ENCODE measurements at regions not wholly inside any gene's neighbourhood (a gene's known extent, or its start where the extent isn't known, plus 50 kb on each side); places are given as distances from the start of the nearest gene placed in this dataset.

GRCh38 chr2:198340846-198341245 lies 536.5 kb downstream of the PLCL1 start:
- TF ChIP-seq POLR2A (IDR thresholded peaks at IDR 0.05) = no peak
- TF ChIP-seq, protein P1, sequence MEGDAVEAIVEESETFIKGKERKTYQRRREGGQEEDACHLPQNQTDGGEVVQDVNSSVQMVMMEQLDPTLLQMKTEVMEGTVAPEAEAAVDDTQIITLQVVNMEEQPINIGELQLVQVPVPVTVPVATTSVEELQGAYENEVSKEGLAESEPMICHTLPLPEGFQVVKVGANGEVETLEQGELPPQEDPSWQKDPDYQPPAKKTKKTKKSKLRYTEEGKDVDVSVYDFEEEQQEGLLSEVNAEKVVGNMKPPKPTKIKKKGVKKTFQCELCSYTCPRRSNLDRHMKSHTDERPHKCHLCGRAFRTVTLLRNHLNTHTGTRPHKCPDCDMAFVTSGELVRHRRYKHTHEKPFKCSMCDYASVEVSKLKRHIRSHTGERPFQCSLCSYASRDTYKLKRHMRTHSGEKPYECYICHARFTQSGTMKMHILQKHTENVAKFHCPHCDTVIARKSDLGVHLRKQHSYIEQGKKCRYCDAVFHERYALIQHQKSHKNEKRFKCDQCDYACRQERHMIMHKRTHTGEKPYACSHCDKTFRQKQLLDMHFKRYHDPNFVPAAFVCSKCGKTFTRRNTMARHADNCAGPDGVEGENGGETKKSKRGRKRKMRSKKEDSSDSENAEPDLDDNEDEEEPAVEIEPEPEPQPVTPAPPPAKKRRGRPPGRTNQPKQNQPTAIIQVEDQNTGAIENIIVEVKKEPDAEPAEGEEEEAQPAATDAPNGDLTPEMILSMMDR (IDR thresholded peaks at IDR 0.05 in 4 of 5, conservative IDR thresholded peaks at IDR 0.05 in 1 of 5) = no peak
- DNase-seq = no peak
- H3K9me3 ChIP-seq = no peaks in the 10 kb centered on the region
- no peak for ATAC-seq
- H3K27ac ChIP-seq = no peak overlapping the region
- H3K36me3 ChIP-seq = no peaks in the 10 kb centered on the region
- intact Hi-C loops (cut with DNase I; ENCODE audit: low total_unique reads) (no loop called here), in situ Hi-C loops (cut with MboI; ENCODE audit: low sequenced_read_pairs in 4 of 4) (no loop called here)
- no peaks in the 10 kb centered on the region for H3K4me1 ChIP-seq
- H3K27me3 ChIP-seq = no peaks in the 10 kb centered on the region
- H3K4me3 ChIP-seq = no peak overlapping the region

DNA sequence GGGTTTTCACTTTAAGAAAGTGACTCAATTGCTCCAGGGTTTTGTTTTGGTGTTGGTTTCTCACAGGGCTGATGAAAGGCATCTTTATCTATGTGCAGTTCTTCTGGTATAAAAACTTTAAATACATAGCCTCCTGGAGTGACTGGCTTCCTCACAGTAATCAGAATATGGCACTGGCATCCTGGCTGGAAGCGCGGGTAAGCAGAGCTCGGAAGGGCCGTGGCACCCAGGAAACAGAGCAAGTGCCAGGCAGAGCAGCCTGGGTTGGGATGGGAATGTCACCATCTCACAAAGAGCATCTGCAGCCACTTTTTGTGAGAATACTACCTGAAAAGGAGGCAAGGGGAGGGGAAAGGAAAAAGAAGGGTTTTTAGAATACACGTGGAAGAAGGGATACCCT lies 534.7 kb downstream of the PLCL1 start:
- H3K4me1 ChIP-seq = no peaks in the 10 kb centered on the region
- no peaks in the 10 kb centered on the region for H3K36me3 ChIP-seq
- H3K27ac ChIP-seq = no peak overlapping the region
- no peaks in the 10 kb centered on the region for H3K9me3 ChIP-seq
- intact Hi-C loops (cut with DNase I; ENCODE audit: low total_unique reads) (no loop called here), in situ Hi-C loops (cut with MboI; ENCODE audit: low sequenced_read_pairs in 4 of 4) (no loop called here)
- H3K4me3 ChIP-seq = no peak overlapping the region
- DNase-seq = no peak
- no peak for ATAC-seq
- no peaks in the 10 kb centered on the region for H3K27me3 ChIP-seq
- no peak for TF ChIP-seq POLR2A (IDR thresholded peaks at IDR 0.05)
- TF ChIP-seq, protein P1 (IDR thresholded peaks at IDR 0.05 in 4 of 5, conservative IDR thresholded peaks at IDR 0.05 in 1 of 5) = no peak

DNA sequence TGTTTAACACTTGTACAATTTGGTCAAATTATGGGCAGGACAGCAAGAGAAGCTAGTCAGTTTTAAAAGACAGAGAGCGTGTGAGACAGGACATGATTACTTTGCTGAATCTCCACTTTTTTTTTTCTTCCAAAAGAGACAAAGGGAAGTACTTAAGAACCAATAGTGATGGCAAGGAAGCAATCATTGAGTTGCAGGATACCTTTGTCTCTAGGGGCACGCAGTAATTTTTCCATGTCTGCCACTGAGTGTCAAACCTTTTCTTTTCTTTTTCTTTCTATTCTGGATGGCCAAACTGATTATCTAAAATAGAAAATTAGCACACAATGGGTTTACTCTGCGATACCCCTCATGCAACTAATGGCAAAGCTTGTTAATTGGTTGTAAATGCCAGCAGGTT lies 533.0 kb downstream of the PLCL1 start:
- H3K9me3 ChIP-seq = no peaks in the 10 kb centered on the region
- no peak overlapping the region for H3K27ac ChIP-seq
- no peaks in the 10 kb centered on the region for H3K36me3 ChIP-seq
- TF ChIP-seq, protein P1 (IDR thresholded peaks at IDR 0.05 in 4 of 5, conservative IDR thresholded peaks at IDR 0.05 in 1 of 5) = no peak
- TF ChIP-seq POLR2A (IDR thresholded peaks at IDR 0.05) = no peak
- ATAC-seq (no peak), DNase-seq (no peak)
- no peaks in the 10 kb centered on the region for H3K27me3 ChIP-seq
- in situ Hi-C loops (cut with MboI; ENCODE audit: low sequenced_read_pairs in 4 of 4) (no loop called here), intact Hi-C loops (cut with DNase I; ENCODE audit: low total_unique reads) (no loop called here)
- no peaks in the 10 kb centered on the region for H3K4me1 ChIP-seq
- H3K4me3 ChIP-seq = no peak overlapping the region

DNA sequence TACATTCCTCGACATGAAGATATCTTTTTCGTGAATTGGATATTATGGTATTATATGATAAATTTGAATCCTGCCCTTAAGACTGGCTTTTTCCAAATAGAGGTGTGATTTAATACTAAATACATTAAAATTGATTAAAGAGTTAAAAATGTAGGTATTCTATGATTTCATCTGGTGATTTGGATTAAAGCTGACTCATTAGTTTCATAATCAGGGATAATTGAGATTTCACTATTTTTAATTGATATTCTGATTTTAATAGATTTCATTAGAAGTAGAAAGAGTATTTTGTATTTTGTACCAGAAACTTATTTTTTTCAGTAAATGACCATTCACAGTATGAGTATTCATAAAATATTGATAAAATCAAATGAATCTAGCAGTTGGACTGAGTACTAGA lies 524.1 kb downstream of the PLCL1 start:
- Histone ChIP-seq H3K36me3 (no peaks in the 10 kb centered on the region), H3K4me1 (no peaks in the 10 kb centered on the region), H3K27me3 (no peaks in the 10 kb centered on the region), H3K27ac (no peak overlapping the region), H3K9me3 (no peaks in the 10 kb centered on the region), H3K4me3 (no peak overlapping the region)
- in situ Hi-C loops (cut with MboI; ENCODE audit: low sequenced_read_pairs in 4 of 4) (no loop called here), intact Hi-C loops (cut with DNase I; ENCODE audit: low total_unique reads) (no loop called here)
- TF ChIP-seq POLR2A (IDR thresholded peaks at IDR 0.05) = no peak
- TF ChIP-seq, protein P1 (IDR thresholded peaks at IDR 0.05 in 4 of 5, conservative IDR thresholded peaks at IDR 0.05 in 1 of 5) = no peak
- DNase-seq (no peak), ATAC-seq (no peak)

- no peak for ATAC-seq
- in situ Hi-C loops (cut with MboI; ENCODE audit: low sequenced_read_pairs in 4 of 4) (no loop called here), intact Hi-C loops (cut with DNase I; ENCODE audit: low total_unique reads) (no loop called here)
- H3K27me3 ChIP-seq = no peaks in the 10 kb centered on the region
- no peak overlapping the region for H3K27ac ChIP-seq
- no peak for TF ChIP-seq POLR2A (IDR thresholded peaks at IDR 0.05)
- TF ChIP-seq, protein P1 (IDR thresholded peaks at IDR 0.05 in 4 of 5, conservative IDR thresholded peaks at IDR 0.05 in 1 of 5) = no peak
- H3K4me1 ChIP-seq = no peaks in the 10 kb centered on the region
- H3K36me3 ChIP-seq = no peaks in the 10 kb centered on the region
- no peak overlapping the region for H3K4me3 ChIP-seq
- H3K9me3 ChIP-seq = no peaks in the 10 kb centered on the region
- DNase-seq = no peak
Observed at GRCh38 chr2:198327526-198327925, 523.1 kb downstream of the PLCL1 start.

All from gastrocnemius medialis (tissue), 4 donors.